SU-DHL-6 (cell line): ENCODE measurements at regions not wholly inside any gene's neighbourhood (a gene's known extent, or its start where the extent isn't known, plus 50 kb on each side); places are given as distances from the start of the nearest gene placed in this dataset.

Experiments
- EZH2phosphoT487 ChIP-seq: fragments of 200-600 bp; sonication (generic), shearing (Covaris generic); conservative IDR thresholded peaks from 2 replicates; pipeline ENCODE4 v1.6.1; 2018; ENCODE audit warnings: mild to moderate bottlenecking, antibody characterized with exemption, low read length, moderate library complexity, mixed read lengths
- TF ChIP-seq, protein P1 (sequence below): fragments of 200-600 bp; sonication (generic); IDR thresholded peaks from one replicate; pipeline ENCODE4 v1.5.1; 2017; ENCODE audit warnings: antibody characterized with exemption, mild to moderate bottlenecking, low read length, moderate library complexity; ENCODE audit not compliant: insufficient read depth, poor library complexity, severe bottlenecking

DNA sequence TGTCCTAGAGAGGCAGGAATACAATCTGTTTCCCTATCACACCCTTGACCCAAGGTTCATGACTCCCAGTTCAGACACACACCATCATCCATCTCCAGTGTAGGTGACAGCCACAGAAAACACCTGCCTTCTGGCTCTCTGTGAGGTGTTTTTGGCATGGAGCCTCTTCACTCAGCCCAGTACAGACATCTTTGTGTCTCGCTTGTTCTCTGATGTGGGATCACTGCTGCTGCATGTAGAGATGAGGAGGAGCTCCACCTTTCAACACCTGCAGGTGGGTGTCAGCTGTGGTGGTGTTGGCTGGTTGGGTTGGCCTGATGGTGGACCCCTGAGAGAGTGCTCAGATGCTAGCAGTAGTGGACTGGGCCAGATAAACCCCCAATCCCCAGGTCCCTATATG lies 916.7 kb upstream of the B3GALT2 start:
- TF ChIP-seq, protein P1, sequence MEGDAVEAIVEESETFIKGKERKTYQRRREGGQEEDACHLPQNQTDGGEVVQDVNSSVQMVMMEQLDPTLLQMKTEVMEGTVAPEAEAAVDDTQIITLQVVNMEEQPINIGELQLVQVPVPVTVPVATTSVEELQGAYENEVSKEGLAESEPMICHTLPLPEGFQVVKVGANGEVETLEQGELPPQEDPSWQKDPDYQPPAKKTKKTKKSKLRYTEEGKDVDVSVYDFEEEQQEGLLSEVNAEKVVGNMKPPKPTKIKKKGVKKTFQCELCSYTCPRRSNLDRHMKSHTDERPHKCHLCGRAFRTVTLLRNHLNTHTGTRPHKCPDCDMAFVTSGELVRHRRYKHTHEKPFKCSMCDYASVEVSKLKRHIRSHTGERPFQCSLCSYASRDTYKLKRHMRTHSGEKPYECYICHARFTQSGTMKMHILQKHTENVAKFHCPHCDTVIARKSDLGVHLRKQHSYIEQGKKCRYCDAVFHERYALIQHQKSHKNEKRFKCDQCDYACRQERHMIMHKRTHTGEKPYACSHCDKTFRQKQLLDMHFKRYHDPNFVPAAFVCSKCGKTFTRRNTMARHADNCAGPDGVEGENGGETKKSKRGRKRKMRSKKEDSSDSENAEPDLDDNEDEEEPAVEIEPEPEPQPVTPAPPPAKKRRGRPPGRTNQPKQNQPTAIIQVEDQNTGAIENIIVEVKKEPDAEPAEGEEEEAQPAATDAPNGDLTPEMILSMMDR, result no peak
- TF ChIP-seq EZH2phosphoT487, result no peak
